DOHH2 (cell line): ENCODE measurements at regions not wholly inside any gene's neighbourhood (a gene's known extent, or its start where the extent isn't known, plus 50 kb on each side); places are given as distances from the start of the nearest gene placed in this dataset.

Experiments used
- H3F3A ChIP-seq: fragments of 200-600 bp; sonication (generic), shearing (Covaris generic); 2 replicates; pipeline ENCODE4 v1.6.0; 2016; ENCODE audit warnings: antibody characterized with exemption, mild to moderate bottlenecking; ENCODE audit not compliant: control insufficient read depth, insufficient read depth
- H3K27ac ChIP-seq: fragments of 200-600 bp; sonication (generic); 2 replicates; pipeline ENCODE4 v1.5.1; 2014; ENCODE audit warnings: low read depth, mild to moderate bottlenecking, low read length, moderate library complexity
- H3K27me3 ChIP-seq: fragments of 200-600 bp; sonication (generic); 2 replicates; pipeline ENCODE4 v1.6.1; 2014; ENCODE audit warnings: mild to moderate bottlenecking, low read length, mixed read lengths; ENCODE audit not compliant: control insufficient read depth
- H3K36me3 ChIP-seq: fragments of 200-600 bp; sonication (generic); 2 replicates; pipeline ENCODE4 v1.6.1; 2014; ENCODE audit warnings: mild to moderate bottlenecking, low read length, moderate library complexity, mixed read lengths; ENCODE audit not compliant: control insufficient read depth
- H3K4me1 ChIP-seq: fragments of 200-600 bp; sonication (generic); 2 replicates; pipeline ENCODE4 v1.6.1; 2014; ENCODE audit warnings: mild to moderate bottlenecking, low read length, mixed read lengths; ENCODE audit not compliant: control insufficient read depth
- H3K4me2 ChIP-seq: fragments of 200-600 bp; sonication (generic); 2 replicates; pipeline ENCODE4 v1.6.0; 2014; ENCODE audit warnings: mild to moderate bottlenecking, low read length, moderate library complexity
- H3K4me3 ChIP-seq: fragments of 200-600 bp; sonication (generic); 2 replicates; pipeline ENCODE4 v1.5.1; 2014; ENCODE audit warnings: mild to moderate bottlenecking, low read length, mixed read lengths
- H3K79me2 ChIP-seq: fragments of 200-600 bp; sonication (generic); 2 replicates; pipeline ENCODE4 v1.6.1; 2014; ENCODE audit warnings: mild to moderate bottlenecking, low read length, mixed read lengths; ENCODE audit not compliant: control insufficient read depth
- H3K9me2 ChIP-seq: fragments of 200-600 bp; sonication (generic); replicated peaks from 2 replicates; pipeline ENCODE4 v1.6.1; 2014; ENCODE audit warnings: mild to moderate bottlenecking, low read length, mixed read lengths; ENCODE audit not compliant: control insufficient read depth
- H3K9me3 ChIP-seq: fragments of 200-600 bp; sonication (generic); 2 replicates; pipeline ENCODE4 v1.6.1; 2014; ENCODE audit warnings: antibody characterized with exemption, low read length, mixed read lengths; ENCODE audit not compliant: control insufficient read depth, insufficient read depth
- H4K20me1 ChIP-seq: fragments of 200-600 bp; sonication (generic); 2 replicates; pipeline ENCODE4 v1.6.0; 2014; ENCODE audit warnings: low read depth, mild to moderate bottlenecking, antibody characterized with exemption, low read length, moderate library complexity; ENCODE audit not compliant: control insufficient read depth, insufficient read depth
- CTCF ChIP-seq: fragments of 200-600 bp; sonication (generic); IDR thresholded peaks from one replicate; pipeline ENCODE4 v1.5.1; 2014; ENCODE audit warnings: antibody characterized with exemption, mild to moderate bottlenecking, low read depth, low read length; ENCODE audit not compliant: poor library complexity, severe bottlenecking
- EZH2phosphoT487 ChIP-seq: fragments of 200-600 bp; sonication (generic); IDR thresholded peaks from 2 replicates; pipeline ENCODE4 v1.6.1; 2017; ENCODE audit warnings: borderline replicate concordance, mild to moderate bottlenecking, antibody characterized with exemption, low read length, moderate library complexity, mixed read lengths

GRCh38 chr3:18757476-18757875 lies 332.3 kb upstream of the SATB1 start:
- Histone ChIP-seq H3K4me3 (no peak overlapping the region), H3K79me2 (no peaks in the 10 kb centered on the region), H3F3A (no peaks in the 10 kb centered on the region), H3K4me1 (peaks cover 10% of the 10 kb centered on the region), H3K9me3 (no peaks in the 10 kb centered on the region), H3K9me2 (no peaks in the 10 kb centered on the region), H3K36me3 (no peaks in the 10 kb centered on the region), H3K27me3 (no peaks in the 10 kb centered on the region), H3K4me2 (no peak overlapping the region), H4K20me1 (no peaks in the 10 kb centered on the region), H3K27ac (no peak overlapping the region)
- TF ChIP-seq EZH2phosphoT487 (no peak), CTCF (no peak)

- Histone ChIP-seq H3F3A (peaks cover 4% of the 10 kb centered on the region; the same call in 1 of the 2 replicates), H3K4me3 (no peak overlapping the region), H3K27ac (no peak overlapping the region), H3K27me3 (no peaks in the 10 kb centered on the region), H3K9me3 (no peaks in the 10 kb centered on the region), H3K36me3 (peaks cover 3% of the 10 kb centered on the region; the same call in 1 of the 2 replicates), H3K9me2 (no peaks in the 10 kb centered on the region), H3K4me1 (peaks cover 50% of the 10 kb centered on the region), H4K20me1 (no peaks in the 10 kb centered on the region), H3K79me2 (no peaks in the 10 kb centered on the region), H3K4me2 (no peak overlapping the region)
- TF ChIP-seq EZH2phosphoT487 (no peak), CTCF (no peak)
These were observed 327.3 kb upstream of the SATB1 start for GRCh38 chr3:18752273-18752934.

DNA sequence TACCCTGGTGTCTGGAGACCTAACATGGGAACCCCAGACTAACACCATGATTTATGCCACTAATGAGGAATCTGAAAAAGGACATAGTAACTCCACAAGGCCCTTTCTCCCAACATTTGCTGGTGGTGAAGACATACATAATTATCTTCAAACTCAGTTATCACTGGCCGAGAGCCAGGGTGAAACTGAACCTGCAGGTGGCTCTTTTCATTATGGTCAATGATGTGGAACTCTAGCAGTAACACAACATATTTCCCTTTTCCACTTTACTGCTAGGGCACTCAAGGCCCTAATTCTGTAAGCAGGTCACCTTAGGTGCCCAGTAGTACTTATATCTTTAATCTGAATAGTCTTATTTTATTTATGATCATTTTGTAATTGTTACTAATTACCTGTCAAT lies 326.4 kb upstream of the SATB1 start:
- no peaks in the 10 kb centered on the region for H3K79me2 ChIP-seq
- H3F3A ChIP-seq: peaks cover 4% of the 10 kb centered on the region; the same call in 1 of the 2 replicates
- H3K27ac ChIP-seq: peak overlapping the region; percentile 66
- H3K4me2 ChIP-seq: peak overlapping the region; percentile 62
- H3K4me1 ChIP-seq: peaks cover 59% of the 10 kb centered on the region
- peaks cover 3% of the 10 kb centered on the region; the same call in 1 of the 2 replicates for H3K36me3 ChIP-seq
- no peaks in the 10 kb centered on the region for H3K9me3 ChIP-seq
- H3K27me3 ChIP-seq: no peaks in the 10 kb centered on the region
- H3K4me3 ChIP-seq: peak overlapping the region; percentile 45
- no peaks in the 10 kb centered on the region for H3K9me2 ChIP-seq
- H4K20me1 ChIP-seq: no peaks in the 10 kb centered on the region
- no peak for TF ChIP-seq CTCF
- no peak for TF ChIP-seq EZH2phosphoT487
